Uterus (tissue), 3 donors: ENCODE measurements at regions not wholly inside any gene's neighbourhood (a gene's known extent, or its start where the extent isn't known, plus 50 kb on each side); places are given as distances from the start of the nearest gene placed in this dataset.

Source experiments
- DNase-seq, 2 donors: peaks; one replicate each; pipeline ENCODE4 v3.0.0-alpha.2; 2019 to 2020
- H3K27ac ChIP-seq, 2 donors: fragments of 200-600 bp; sonication (generic); 1 replicate in 1 of 2; 2 replicates in 1 of 2; pipeline ENCODE4 v1.5.1; 2016 to 2018
- H3K27me3 ChIP-seq, 2 donors: fragments of 200-600 bp; sonication (generic); one replicate each; pipeline ENCODE4 v1.5.1; 2018 to 2019; ENCODE audit warnings: control low read depth in 1 of 2
- H3K36me3 ChIP-seq, 2 donors: fragments of 200-600 bp; sonication (generic); one replicate each; pipeline ENCODE4 v1.5.1; 2019; ENCODE audit warnings: control low read depth in 1 of 2
- H3K4me1 ChIP-seq, 2 donors: fragments of 200-600 bp; sonication (generic); one replicate each; pipeline ENCODE4 v1.5.1; 2018 to 2019; ENCODE audit warnings: control low read depth in 1 of 2
- H3K4me3 ChIP-seq, 2 donors: fragments of 200-600 bp; sonication (generic); 1 replicate in 1 of 2; 2 replicates in 1 of 2; pipeline ENCODE4 v1.5.1; 2018 to 2019; ENCODE audit warnings: mild to moderate bottlenecking in 1 of 2
- H3K9me3 ChIP-seq, 2 donors: fragments of 200-600 bp; sonication (generic); one replicate each; pipeline ENCODE4 v1.5.1; 2019; ENCODE audit warnings: control low read depth in 1 of 2
- POLR2A ChIP-seq, 2 donors: fragments of 450-650 bp; IDR thresholded peaks; one replicate each; pipeline ENCODE4 v1.6.1; 2016; ENCODE audit warnings: antibody characterized with exemption in 2 of 2, mild to moderate bottlenecking in 1 of 2, moderate library complexity in 1 of 2
- intact Hi-C: fragments of 100-400 bp; cut with DNase I; formaldehyde crosslinking; loops from one replicate; pipeline ENCODE4 v1.15.1; 2023; ENCODE audit warnings: low total_unique reads
- TF ChIP-seq, protein P1 (sequence below), 4 experiments: fragments of 200-600 bp in 2 of 4; fragments of 450-650 bp in 2 of 4; sonication (generic) in 2 of 4; IDR thresholded peaks; one replicate each; pipeline ENCODE4 v1.5.1; 2016 to 2019; ENCODE audit warnings: antibody characterized with exemption in 4 of 4, mild to moderate bottlenecking in 2 of 4, moderate library complexity in 1 of 4
- donor health status: DM: yes; HTN: yes; CAD: no.

DNA sequence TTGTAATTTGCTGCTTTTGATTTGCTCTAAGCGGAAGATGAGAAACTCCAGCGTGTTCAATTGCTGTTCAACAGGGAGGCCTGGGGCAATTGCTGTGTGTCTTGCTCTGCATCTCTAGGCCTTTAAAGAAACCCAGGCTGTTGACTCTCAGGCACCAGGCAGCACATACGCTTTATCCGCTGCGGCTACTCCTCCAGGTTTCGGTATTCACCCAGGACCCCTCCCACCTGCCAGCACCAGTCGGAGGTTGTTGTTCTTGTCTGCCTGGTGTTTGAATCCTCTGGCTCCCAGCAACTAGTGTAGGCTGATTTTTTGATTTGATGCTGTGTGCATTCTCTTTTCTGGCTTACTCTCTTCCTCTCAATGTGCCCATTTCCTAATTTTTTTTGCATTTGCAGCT is 383.1 kb downstream of the TSN start:
- H3K4me1 ChIP-seq = no peaks in the 10 kb centered on the region
- TF ChIP-seq, protein P1, sequence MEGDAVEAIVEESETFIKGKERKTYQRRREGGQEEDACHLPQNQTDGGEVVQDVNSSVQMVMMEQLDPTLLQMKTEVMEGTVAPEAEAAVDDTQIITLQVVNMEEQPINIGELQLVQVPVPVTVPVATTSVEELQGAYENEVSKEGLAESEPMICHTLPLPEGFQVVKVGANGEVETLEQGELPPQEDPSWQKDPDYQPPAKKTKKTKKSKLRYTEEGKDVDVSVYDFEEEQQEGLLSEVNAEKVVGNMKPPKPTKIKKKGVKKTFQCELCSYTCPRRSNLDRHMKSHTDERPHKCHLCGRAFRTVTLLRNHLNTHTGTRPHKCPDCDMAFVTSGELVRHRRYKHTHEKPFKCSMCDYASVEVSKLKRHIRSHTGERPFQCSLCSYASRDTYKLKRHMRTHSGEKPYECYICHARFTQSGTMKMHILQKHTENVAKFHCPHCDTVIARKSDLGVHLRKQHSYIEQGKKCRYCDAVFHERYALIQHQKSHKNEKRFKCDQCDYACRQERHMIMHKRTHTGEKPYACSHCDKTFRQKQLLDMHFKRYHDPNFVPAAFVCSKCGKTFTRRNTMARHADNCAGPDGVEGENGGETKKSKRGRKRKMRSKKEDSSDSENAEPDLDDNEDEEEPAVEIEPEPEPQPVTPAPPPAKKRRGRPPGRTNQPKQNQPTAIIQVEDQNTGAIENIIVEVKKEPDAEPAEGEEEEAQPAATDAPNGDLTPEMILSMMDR (IDR thresholded peaks at IDR 0.05) = no peak
- no peaks in the 10 kb centered on the region for H3K36me3 ChIP-seq
- intact Hi-C loops = no loop called here
- no peak overlapping the region for H3K27ac ChIP-seq
- H3K9me3 ChIP-seq = no peaks in the 10 kb centered on the region
- no peak overlapping the region for H3K4me3 ChIP-seq
- H3K27me3 ChIP-seq = no peaks in the 10 kb centered on the region
- DNase-seq = no peak

DNA sequence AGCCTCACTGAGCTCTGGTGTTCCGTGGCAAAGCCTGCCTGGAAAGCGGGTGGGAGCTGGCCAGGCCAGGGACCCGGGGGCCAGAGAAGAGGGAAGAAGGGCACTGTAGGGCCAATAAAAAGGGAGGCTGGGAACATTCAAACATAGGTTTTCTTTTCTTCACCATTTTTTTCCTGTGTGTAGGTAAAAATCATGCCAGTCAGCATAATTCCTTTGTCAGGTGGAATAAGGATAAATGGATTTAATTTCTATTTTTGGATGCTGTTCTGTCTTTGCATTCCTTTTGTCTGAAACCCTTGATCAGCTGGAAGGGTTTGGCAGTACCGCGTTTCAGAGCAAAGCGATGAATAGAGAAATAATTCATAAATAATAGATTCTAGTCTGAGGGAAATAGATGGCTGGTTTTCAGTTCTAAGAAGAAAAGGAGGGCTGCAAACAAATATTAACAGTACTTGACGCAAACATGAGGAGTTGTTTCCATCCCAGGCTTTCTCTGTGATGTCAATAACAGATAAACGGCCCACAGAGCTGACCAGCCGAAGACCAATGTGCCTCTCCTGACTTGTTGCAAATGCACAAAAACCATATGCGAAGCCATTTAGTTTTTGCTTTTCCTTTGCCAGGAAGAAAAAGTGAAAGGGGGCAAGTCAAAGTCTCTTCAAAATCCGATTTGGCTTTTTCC is 384.4 kb downstream of the TSN start:
- no peak for DNase-seq
- intact Hi-C loops = no loop called here
- no peak overlapping the region for H3K4me3 ChIP-seq
- H3K4me1 ChIP-seq = no peaks in the 10 kb centered on the region
- TF ChIP-seq, protein P1 (IDR thresholded peaks at IDR 0.05) = no peak
- no peak for TF ChIP-seq POLR2A (IDR thresholded peaks at IDR 0.05)
- H3K27ac ChIP-seq = no peak overlapping the region
- H3K27me3 ChIP-seq = no peaks in the 10 kb centered on the region
- no peaks in the 10 kb centered on the region for H3K9me3 ChIP-seq
- no peaks in the 10 kb centered on the region for H3K36me3 ChIP-seq

GRCh38 chr2:122144884-122145283 is 389.4 kb downstream of the TSN start:
- no peaks in the 10 kb centered on the region for H3K9me3 ChIP-seq
- TF ChIP-seq POLR2A (IDR thresholded peaks at IDR 0.05) = no peak
- TF ChIP-seq, protein P1 (IDR thresholded peaks at IDR 0.05) = no peak
- no peak for DNase-seq
- H3K36me3 ChIP-seq = no peaks in the 10 kb centered on the region
- no peaks in the 10 kb centered on the region for H3K4me1 ChIP-seq
- no peaks in the 10 kb centered on the region for H3K27me3 ChIP-seq
- H3K4me3 ChIP-seq = no peak overlapping the region
- H3K27ac ChIP-seq = no peak overlapping the region
- intact Hi-C loops = no loop called here

DNA sequence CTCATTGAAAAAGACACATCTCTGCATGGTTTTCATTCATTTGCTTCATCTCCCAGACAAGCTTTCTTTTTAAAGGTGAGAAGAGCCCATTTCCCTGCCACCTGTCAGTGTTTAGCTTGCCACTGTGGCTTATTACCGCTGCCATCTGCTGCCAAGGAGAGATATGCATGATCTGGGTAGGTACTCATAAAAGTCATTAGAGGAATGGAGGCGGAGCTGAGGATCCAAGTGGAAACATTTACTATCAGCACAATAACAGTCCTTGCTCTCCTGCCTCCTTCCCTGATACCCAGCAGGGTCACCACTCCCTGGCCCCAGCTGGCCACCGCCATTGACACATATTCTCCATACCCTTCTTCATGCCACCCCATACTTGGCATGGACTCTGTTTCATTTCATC is 390.4 kb downstream of the TSN start:
- H3K4me3 ChIP-seq = no peak overlapping the region
- intact Hi-C loops = no loop called here
- no peak for DNase-seq
- H3K4me1 ChIP-seq = no peaks in the 10 kb centered on the region
- TF ChIP-seq, protein P1 (IDR thresholded peaks at IDR 0.05) = no peak
- no peak for TF ChIP-seq POLR2A (IDR thresholded peaks at IDR 0.05)
- no peaks in the 10 kb centered on the region for H3K9me3 ChIP-seq
- H3K27me3 ChIP-seq = no peaks in the 10 kb centered on the region
- no peak overlapping the region for H3K27ac ChIP-seq
- H3K36me3 ChIP-seq = no peaks in the 10 kb centered on the region

- no peaks in the 10 kb centered on the region for H3K27me3 ChIP-seq
- no peaks in the 10 kb centered on the region for H3K36me3 ChIP-seq
- intact Hi-C loops = no loop called here
- no peak for DNase-seq
- H3K4me3 ChIP-seq = no peak overlapping the region
- H3K27ac ChIP-seq = no peak overlapping the region
- no peaks in the 10 kb centered on the region for H3K4me1 ChIP-seq
- TF ChIP-seq, protein P1 (IDR thresholded peaks at IDR 0.05) = no peak
- TF ChIP-seq POLR2A (IDR thresholded peaks at IDR 0.05) = no peak
- no peaks in the 10 kb centered on the region for H3K9me3 ChIP-seq
Measured at GRCh38 chr2:122148128-122148767, 392.8 kb downstream of the TSN start.
